Astrocyte (in vitro differentiated cells and primary cell): ENCODE measurements at regions not wholly inside any gene's neighbourhood (a gene's known extent, or its start where the extent isn't known, plus 50 kb on each side); places are given as distances from the start of the nearest gene placed in this dataset.

ENCODE experiments used
- DNase-seq: peaks from one replicate; pipeline ENCODE4 v3.0.0-alpha.2; 2010; ENCODE audit warnings: low read depth
- FAIRE-seq: peaks from 2 replicates; lab custom pipeline; 2011; peaks lifted over from hg19 to GRCh38; lab: Jason Lieb, UNC
- H2AFZ ChIP-seq: 2 replicates; pipeline ENCODE4 v1.6.0; 2012; ENCODE audit warnings: low read depth, low read length, inconsistent platforms
- H3K27ac ChIP-seq: 2 replicates; pipeline ENCODE4 v1.5.1; 2011; ENCODE audit warnings: low read depth, low read length, inconsistent platforms
- H3K27me3 ChIP-seq: 2 replicates; pipeline ENCODE4 v1.6.0; 2011; ENCODE audit warnings: low read length, inconsistent platforms; ENCODE audit not compliant: insufficient read depth
- H3K36me3 ChIP-seq: 2 replicates; pipeline ENCODE4 v1.5.1; 2011; ENCODE audit warnings: low read length, inconsistent platforms; ENCODE audit not compliant: insufficient read depth
- H3K4me1 ChIP-seq: 2 replicates; pipeline ENCODE4 v1.5.1; 2011; ENCODE audit warnings: low read length, inconsistent platforms; ENCODE audit not compliant: insufficient read depth
- H3K4me2 ChIP-seq: 2 replicates; pipeline ENCODE4 v1.6.0; 2012; ENCODE audit warnings: low read length, inconsistent platforms
- H3K4me3 ChIP-seq: 2 replicates; pipeline ENCODE4 v1.5.1; 2011; ENCODE audit warnings: low read depth, mild to moderate bottlenecking, low read length, inconsistent platforms; ENCODE audit not compliant: insufficient read depth
- H3K79me2 ChIP-seq: 2 replicates; pipeline ENCODE4 v1.6.0; 2012; ENCODE audit warnings: mild to moderate bottlenecking, low read length, inconsistent platforms; ENCODE audit not compliant: insufficient read depth
- H3K9ac ChIP-seq: 2 replicates; pipeline ENCODE4 v1.6.0; 2012; ENCODE audit warnings: mild to moderate bottlenecking, low read length, inconsistent platforms
- H3K9me3 ChIP-seq: 2 replicates; pipeline ENCODE4 v1.5.1; 2012; ENCODE audit warnings: low read depth, mild to moderate bottlenecking, low read length, inconsistent platforms; ENCODE audit not compliant: insufficient read depth
- H4K20me1 ChIP-seq: 2 replicates; pipeline ENCODE4 v1.6.0; 2012; ENCODE audit warnings: low read length, inconsistent platforms; ENCODE audit not compliant: insufficient read depth
- H3K27ac Mint-ChIP-seq: one replicate; pipeline ENCODE4 v1.8.0; 2021; ENCODE audit warnings: mild to moderate bottlenecking, mixed read lengths; ENCODE audit not compliant: unreplicated experiment
- H3K27me3 Mint-ChIP-seq: one replicate; pipeline ENCODE4 v1.8.0; 2021; ENCODE audit warnings: low read depth, mixed read lengths; ENCODE audit not compliant: unreplicated experiment
- H3K36me3 Mint-ChIP-seq: one replicate; pipeline ENCODE4 v1.8.0; 2021; ENCODE audit warnings: low read depth, mixed read lengths; ENCODE audit not compliant: unreplicated experiment
- H3K4me1 Mint-ChIP-seq: one replicate; pipeline ENCODE4 v1.8.0; 2021; ENCODE audit warnings: low read depth, mixed read lengths; ENCODE audit not compliant: unreplicated experiment
- H3K4me3 Mint-ChIP-seq: one replicate; pipeline ENCODE4 v1.8.0; 2021; ENCODE audit warnings: mild to moderate bottlenecking, moderate library complexity, mixed read lengths; ENCODE audit not compliant: unreplicated experiment
- H3K9me3 Mint-ChIP-seq: one replicate; pipeline ENCODE4 v1.8.0; 2021; ENCODE audit warnings: mild to moderate bottlenecking, mixed read lengths; ENCODE audit not compliant: unreplicated experiment
- CTCF ChIP-seq: IDR thresholded peaks from 2 replicates; pipeline ENCODE4 v1.5.1; 2011; ENCODE audit warnings: low read depth, mild to moderate bottlenecking, inconsistent platforms, low read length, moderate library complexity; ENCODE audit not compliant: insufficient read depth
- EZH2 ChIP-seq: IDR thresholded peaks from 2 replicates; pipeline ENCODE4 v1.6.1; 2012; ENCODE audit warnings: mild to moderate bottlenecking, low read length, inconsistent platforms; ENCODE audit not compliant: insufficient read depth

GRCh38 chr10:123266971-123267370 lies 112.8 kb downstream of the BUB3 start:
- TF ChIP-seq EZH2 (no peak), CTCF (no peak)
- Mint-ChIP-seq H3K27me3 (no peaks in the 10 kb centered on the region), H3K36me3 (no peaks in the 10 kb centered on the region), H3K4me1 (peaks cover 25% of the 10 kb centered on the region), H3K27ac (peak overlapping the region; percentile 87), H3K4me3 (no peak overlapping the region), H3K9me3 (no peaks in the 10 kb centered on the region)
- H3K27ac ChIP-seq = no peak overlapping the region
- no peak overlapping the region for H3K4me3 ChIP-seq
- no peak overlapping the region for H3K4me2 ChIP-seq
- DNase-seq (peak; percentile 25), FAIRE-seq (no peak)
- H3K9ac ChIP-seq = no peak overlapping the region
- no peaks in the 10 kb centered on the region for H4K20me1 ChIP-seq
- H2AFZ ChIP-seq = no peak overlapping the region
- H3K36me3 ChIP-seq = no peaks in the 10 kb centered on the region
- H3K27me3 ChIP-seq = peaks cover 19% of the 10 kb centered on the region
- peaks cover 11% of the 10 kb centered on the region for H3K4me1 ChIP-seq
- no peaks in the 10 kb centered on the region for H3K9me3 ChIP-seq
- no peaks in the 10 kb centered on the region for H3K79me2 ChIP-seq

- H3K36me3 Mint-ChIP-seq = peaks cover 3% of the 10 kb centered on the region
- FAIRE-seq (no peak), DNase-seq (no peak)
- H3K27me3 Mint-ChIP-seq = peaks cover 5% of the 10 kb centered on the region
- no peak overlapping the region for H3K27ac ChIP-seq
- no peak overlapping the region for H3K27ac Mint-ChIP-seq
- no peak overlapping the region for H2AFZ ChIP-seq
- no peaks in the 10 kb centered on the region for H3K36me3 ChIP-seq
- H3K79me2 ChIP-seq = no peaks in the 10 kb centered on the region
- peaks cover 36% of the 10 kb centered on the region for H3K27me3 ChIP-seq
- H3K4me1 Mint-ChIP-seq = peaks cover 21% of the 10 kb centered on the region
- no peaks in the 10 kb centered on the region for H3K9me3 ChIP-seq
- H4K20me1 ChIP-seq = no peaks in the 10 kb centered on the region
- TF ChIP-seq EZH2 (no peak), CTCF (no peak)
- peaks cover 11% of the 10 kb centered on the region for H3K4me1 ChIP-seq
- H3K4me2 ChIP-seq = no peak overlapping the region
- H3K9ac ChIP-seq = no peak overlapping the region
- peaks cover 2% of the 10 kb centered on the region for H3K9me3 Mint-ChIP-seq
- H3K4me3 ChIP-seq = no peak overlapping the region
- H3K4me3 Mint-ChIP-seq = no peak overlapping the region
These were observed 114.9 kb downstream of the BUB3 start for GRCh38 chr10:123269017-123269552.

- no peak overlapping the region for H3K9ac ChIP-seq
- no peak overlapping the region for H2AFZ ChIP-seq
- peaks cover 21% of the 10 kb centered on the region for H3K4me1 Mint-ChIP-seq
- no peaks in the 10 kb centered on the region for H4K20me1 ChIP-seq
- peaks cover 3% of the 10 kb centered on the region for H3K36me3 Mint-ChIP-seq
- peaks cover 40% of the 10 kb centered on the region for H3K27me3 ChIP-seq
- H3K27ac ChIP-seq = no peak overlapping the region
- H3K36me3 ChIP-seq = no peaks in the 10 kb centered on the region
- H3K4me2 ChIP-seq = no peak overlapping the region
- no peak overlapping the region for H3K4me3 Mint-ChIP-seq
- no peak for TF ChIP-seq EZH2
- no peak for TF ChIP-seq CTCF
- FAIRE-seq (no peak), DNase-seq (no peak)
- peaks cover 8% of the 10 kb centered on the region for H3K27me3 Mint-ChIP-seq
- H3K27ac Mint-ChIP-seq = peak overlapping the region; percentile 59
- H3K9me3 Mint-ChIP-seq = peaks cover 2% of the 10 kb centered on the region
- no peaks in the 10 kb centered on the region for H3K9me3 ChIP-seq
- H3K4me1 ChIP-seq = peaks cover 11% of the 10 kb centered on the region
- no peaks in the 10 kb centered on the region for H3K79me2 ChIP-seq
- H3K4me3 ChIP-seq = no peak overlapping the region
These were observed 115.5 kb downstream of the BUB3 start for GRCh38 chr10:123269675-123270074.
